Right atrium auricular region (tissue), 2 donors: ENCODE measurements at regions not wholly inside any gene's neighbourhood (a gene's known extent, or its start where the extent isn't known, plus 50 kb on each side); places are given as distances from the start of the nearest gene placed in this dataset.

Experiments used
- DNase-seq: peaks from one replicate; pipeline ENCODE4 v3.0.0-alpha.2; 2019; ENCODE audit warnings: low spot score
- H3K27ac ChIP-seq, 2 donors: fragments of 200-600 bp; sonication (generic); 1 replicate in 1 of 2; 2 replicates in 1 of 2; pipeline ENCODE4 v1.5.1; 2016 to 2019
- H3K27me3 ChIP-seq, 2 donors: fragments of 200-600 bp; sonication (generic); one replicate each; pipeline versions ENCODE4 v1.5.1 to v1.6.0; 2017 to 2019
- H3K36me3 ChIP-seq: fragments of 200-600 bp; sonication (generic); one replicate; pipeline ENCODE4 v1.5.1; 2016
- H3K4me1 ChIP-seq, 2 donors: fragments of 200-600 bp; sonication (generic); one replicate each; pipeline versions ENCODE4 v1.5.1 to v1.6.0; 2017 to 2019
- H3K4me3 ChIP-seq, 2 donors: fragments of 200-600 bp; sonication (generic); 1 replicate in 1 of 2; 2 replicates in 1 of 2; pipeline ENCODE4 v1.5.1; 2017 to 2019; ENCODE audit warnings: mild to moderate bottlenecking in 1 of 2, moderate library complexity in 1 of 2
- H3K9me3 ChIP-seq, 2 donors: fragments of 200-600 bp; sonication (generic); one replicate each; pipeline ENCODE4 v1.5.1; 2019
- CTCF ChIP-seq, 2 donors: fragments of 200-600 bp; sonication (generic); IDR thresholded peaks; one replicate each; pipeline ENCODE4 v1.5.1; 2019; ENCODE audit warnings: antibody characterized with exemption in 2 of 2

- no peaks in the 10 kb centered on the region for H3K36me3 ChIP-seq
- H3K4me3 ChIP-seq, result no peak overlapping the region
- H3K9me3 ChIP-seq, result peaks cover 0 to 9% of the 10 kb centered on the region in 2 donors
- H3K27me3 ChIP-seq, result no peaks in the 10 kb centered on the region
- H3K4me1 ChIP-seq, result no peaks in the 10 kb centered on the region
- H3K27ac ChIP-seq, result no peak overlapping the region
- DNase-seq, result no peak
- no peak for TF ChIP-seq CTCF (IDR thresholded peaks at IDR 0.05)
Measured at GRCh38 chr2:66821168-66821567, 386.2 kb downstream of the MEIS1 start.

- peaks cover 0 to 9% of the 10 kb centered on the region in 2 donors for H3K9me3 ChIP-seq
- H3K4me1 ChIP-seq, result no peaks in the 10 kb centered on the region
- H3K27ac ChIP-seq, result no peak overlapping the region
- H3K36me3 ChIP-seq, result no peaks in the 10 kb centered on the region
- DNase-seq, result no peak
- TF ChIP-seq CTCF (IDR thresholded peaks at IDR 0.05), result no peak
- H3K27me3 ChIP-seq, result no peaks in the 10 kb centered on the region
- no peak overlapping the region for H3K4me3 ChIP-seq
Measured at GRCh38 chr2:66822186-66822585, 387.3 kb downstream of the MEIS1 start.

- Histone ChIP-seq H3K4me3 (no peak overlapping the region), H3K9me3 (no peaks in the 10 kb centered on the region), H3K4me1 (no peaks in the 10 kb centered on the region), H3K27me3 (no peaks in the 10 kb centered on the region), H3K36me3 (no peaks in the 10 kb centered on the region), H3K27ac (no peak overlapping the region)
- no peak for DNase-seq
- no peak for TF ChIP-seq CTCF (IDR thresholded peaks at IDR 0.05)
Measured at GRCh38 chr2:66824926-66825325, 390.0 kb downstream of the MEIS1 start.

GRCh38 chr2:66827851-66828250, 392.9 kb downstream of the MEIS1 start:
- no peak overlapping the region for H3K27ac ChIP-seq
- no peak overlapping the region for H3K4me3 ChIP-seq
- TF ChIP-seq CTCF (IDR thresholded peaks at IDR 0.05), result no peak
- H3K27me3 ChIP-seq, result no peaks in the 10 kb centered on the region
- no peaks in the 10 kb centered on the region for H3K4me1 ChIP-seq
- no peaks in the 10 kb centered on the region for H3K9me3 ChIP-seq
- no peak for DNase-seq
- H3K36me3 ChIP-seq, result no peaks in the 10 kb centered on the region

GRCh38 chr2:66828876-66829275, 394.0 kb downstream of the MEIS1 start:
- TF ChIP-seq CTCF (IDR thresholded peaks at IDR 0.05), result no peak
- H3K4me3 ChIP-seq, result no peak overlapping the region
- no peak for DNase-seq
- no peaks in the 10 kb centered on the region for H3K9me3 ChIP-seq
- no peak overlapping the region for H3K27ac ChIP-seq
- no peaks in the 10 kb centered on the region for H3K4me1 ChIP-seq
- H3K27me3 ChIP-seq, result no peaks in the 10 kb centered on the region
- no peaks in the 10 kb centered on the region for H3K36me3 ChIP-seq

GRCh38 chr2:66830881-66831280, 396.0 kb downstream of the MEIS1 start:
- no peak for TF ChIP-seq CTCF (IDR thresholded peaks at IDR 0.05)
- H3K27ac ChIP-seq, result no peak overlapping the region
- H3K27me3 ChIP-seq, result no peaks in the 10 kb centered on the region
- no peak overlapping the region for H3K4me3 ChIP-seq
- no peaks in the 10 kb centered on the region for H3K36me3 ChIP-seq
- no peaks in the 10 kb centered on the region for H3K9me3 ChIP-seq
- no peaks in the 10 kb centered on the region for H3K4me1 ChIP-seq
- no peak for DNase-seq
